ENCODE measurements at regions not wholly inside any gene's neighbourhood (a gene's known extent, or its start where the extent isn't known, plus 50 kb on each side); places are given as distances from the start of the nearest gene placed in this dataset.
"Not testable (repeated sequence)": the region's sequence is repeated elsewhere in the genome, so short reads cannot be mapped to it uniquely, and the experiment has no call there.

DNA sequence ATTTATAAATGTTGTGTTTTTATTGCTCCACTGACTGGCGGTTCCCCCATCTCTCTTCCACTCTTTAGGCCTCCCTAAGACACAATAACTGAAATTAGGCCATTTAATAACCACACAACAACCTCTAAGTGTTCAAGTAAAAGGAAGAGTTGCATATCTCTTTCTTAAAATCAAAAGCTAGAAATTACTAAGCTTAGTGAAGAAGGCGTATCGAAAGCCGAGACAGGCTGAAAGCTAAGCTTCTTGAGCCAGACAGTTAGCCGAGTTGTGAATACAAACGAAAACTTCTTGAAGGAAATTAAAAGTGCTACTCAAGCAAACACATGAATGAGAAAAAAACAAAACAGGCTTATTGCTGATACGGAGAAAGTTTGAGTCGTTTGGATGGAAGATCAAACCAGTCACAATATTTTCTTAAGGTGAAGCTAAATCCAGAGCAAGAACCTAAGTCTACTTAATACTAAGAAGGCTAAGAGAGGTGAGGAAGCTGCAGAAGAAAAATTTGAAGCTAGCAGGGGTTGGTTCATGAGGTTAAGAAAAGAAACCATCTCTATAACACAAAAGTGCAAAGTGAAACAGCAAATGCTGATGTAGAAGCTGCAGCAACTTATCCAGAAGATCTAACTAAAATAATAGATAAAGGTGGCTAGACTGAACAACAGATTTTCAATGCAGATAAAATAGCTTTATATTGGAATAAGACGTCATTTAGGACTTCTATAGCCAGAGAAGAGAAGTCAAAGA, 194.0 kb upstream of the TTC29 start:
- in situ Hi-C loops (cut with HindIII; ENCODE audit: low sequenced_read_pairs), result no loop called here

DNA sequence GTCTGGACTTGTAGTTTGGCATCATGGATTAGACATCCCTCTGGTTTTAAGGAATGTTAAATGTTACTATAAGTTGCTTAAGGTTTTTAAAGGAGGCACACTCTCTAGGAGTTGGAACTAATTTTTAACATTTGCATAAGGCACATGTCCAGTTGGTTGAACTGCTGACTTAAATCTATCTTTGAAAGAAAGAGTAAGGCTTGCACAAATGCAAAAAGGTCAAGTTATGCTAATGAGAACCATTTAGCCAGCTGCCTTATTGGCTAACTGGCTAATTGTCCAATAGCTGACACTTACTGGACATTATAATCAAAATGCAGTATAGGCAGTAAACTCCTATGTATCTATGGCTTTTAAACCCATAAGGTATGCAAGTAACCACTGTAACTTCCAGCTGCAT, 206.1 kb upstream of the TTC29 start:
- in situ Hi-C loops (cut with HindIII; ENCODE audit: low sequenced_read_pairs), result no loop called here

DNA sequence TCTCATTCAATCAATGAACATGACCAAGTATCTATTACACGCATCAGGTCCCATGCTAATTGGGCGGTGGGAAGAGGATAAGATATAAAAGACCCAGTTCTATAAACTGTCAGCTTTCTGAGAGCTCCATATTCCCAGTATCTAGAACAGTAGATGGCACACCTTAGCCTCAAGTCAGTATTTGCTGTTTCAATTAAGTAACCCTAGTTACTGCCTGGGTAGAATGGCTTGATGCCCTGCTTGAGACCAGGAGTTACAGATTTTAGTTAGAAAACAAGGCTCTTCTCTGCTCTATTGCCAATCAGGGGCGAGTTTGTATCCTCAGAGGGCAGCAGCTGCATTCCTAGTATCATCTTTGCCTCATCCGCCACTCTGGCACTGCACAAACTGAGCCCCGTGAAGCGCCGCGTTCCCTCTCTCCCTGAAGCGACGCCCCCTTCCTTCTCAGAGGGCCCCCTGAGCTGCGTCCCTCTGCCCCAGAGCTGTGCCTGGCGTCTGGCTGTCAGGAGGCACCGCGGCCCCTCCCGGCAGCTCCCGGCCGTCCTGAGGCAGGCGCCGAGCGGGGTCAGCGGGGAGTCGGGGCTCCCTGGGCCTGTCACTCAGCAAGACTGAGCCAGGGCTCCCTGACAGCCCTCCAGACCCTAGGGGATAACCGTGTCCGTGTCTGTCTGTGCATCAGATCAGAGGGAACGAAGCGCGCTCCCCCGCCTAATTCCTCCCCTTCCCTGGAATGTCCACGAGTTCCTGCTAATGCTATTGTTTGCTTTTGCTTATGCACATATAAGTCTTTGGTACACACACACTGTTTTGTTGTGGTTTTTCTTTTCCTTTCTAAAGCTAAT, 212.4 kb upstream of the TTC29 start:
- in situ Hi-C loops (cut with HindIII; ENCODE audit: low sequenced_read_pairs), result no loop called here

DNA sequence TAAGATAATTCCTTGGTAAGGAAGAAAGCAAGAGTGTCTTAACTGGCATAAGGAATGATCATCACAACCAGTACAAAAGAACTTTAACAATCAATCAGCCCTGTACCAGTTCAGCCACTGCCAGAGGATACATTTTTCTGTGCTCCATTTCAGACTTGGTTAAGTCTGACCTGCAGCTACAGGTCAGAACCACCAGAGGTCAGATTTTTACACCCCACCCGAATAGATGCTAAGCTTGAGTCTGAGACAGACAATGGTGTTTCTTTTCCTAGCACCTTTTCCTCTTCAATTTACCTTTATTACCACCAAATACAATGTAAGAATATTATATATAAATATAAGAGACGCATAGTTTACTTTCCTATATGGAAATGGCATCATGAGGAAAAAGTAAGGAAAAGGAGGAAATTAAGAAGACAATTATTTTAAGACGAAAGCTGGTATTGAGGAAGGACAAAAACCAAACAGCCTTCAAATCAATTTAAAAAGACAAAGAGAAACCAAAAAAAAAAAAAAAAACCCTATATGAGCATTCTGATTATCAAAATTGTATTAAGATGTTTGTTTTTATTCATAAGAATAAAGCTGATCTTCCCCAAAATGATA, 215.3 kb upstream of the TTC29 start:
- in situ Hi-C loops (cut with HindIII; ENCODE audit: low sequenced_read_pairs), result no loop called here

DNA sequence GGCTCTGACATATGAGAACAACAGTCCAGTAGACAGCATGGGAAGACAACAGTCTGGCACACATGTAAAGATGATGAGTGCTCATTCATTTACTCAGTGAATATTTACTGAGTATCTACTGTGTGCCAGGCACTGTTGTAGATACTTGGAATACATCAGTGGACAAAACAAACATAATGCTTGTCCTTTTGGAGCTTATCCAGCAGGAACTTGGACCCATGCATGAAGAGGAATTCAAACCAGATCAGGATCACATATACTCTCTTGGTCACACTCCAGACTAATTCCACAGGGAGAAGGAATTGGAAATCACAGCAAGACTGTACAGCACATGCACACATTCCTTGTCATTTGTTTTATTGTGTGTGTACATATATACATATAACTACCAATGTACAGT, 217.6 kb upstream of the TTC29 start:
- in situ Hi-C loops (cut with HindIII; ENCODE audit: low sequenced_read_pairs), result no loop called here

DNA sequence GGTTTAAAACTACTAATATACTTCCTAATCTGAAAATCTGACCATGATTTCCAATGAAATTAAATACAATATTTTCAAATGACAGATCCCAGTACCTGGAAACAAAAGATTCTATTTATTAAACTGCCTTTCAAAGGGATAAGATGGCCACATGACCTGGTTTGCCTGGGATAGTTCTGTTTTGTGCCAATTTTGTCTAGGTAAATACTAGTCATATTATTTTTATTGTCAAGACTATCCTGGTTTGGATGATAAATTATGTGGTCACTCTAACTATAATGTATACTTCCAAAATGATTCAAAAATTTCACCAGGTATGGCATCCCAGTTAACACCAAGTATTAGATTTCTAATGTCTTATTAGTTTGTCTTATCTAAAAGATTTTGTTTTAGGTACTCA, 222.5 kb upstream of the TTC29 start:
- in situ Hi-C loops (cut with HindIII; ENCODE audit: low sequenced_read_pairs), result not testable (repeated sequence)

DNA sequence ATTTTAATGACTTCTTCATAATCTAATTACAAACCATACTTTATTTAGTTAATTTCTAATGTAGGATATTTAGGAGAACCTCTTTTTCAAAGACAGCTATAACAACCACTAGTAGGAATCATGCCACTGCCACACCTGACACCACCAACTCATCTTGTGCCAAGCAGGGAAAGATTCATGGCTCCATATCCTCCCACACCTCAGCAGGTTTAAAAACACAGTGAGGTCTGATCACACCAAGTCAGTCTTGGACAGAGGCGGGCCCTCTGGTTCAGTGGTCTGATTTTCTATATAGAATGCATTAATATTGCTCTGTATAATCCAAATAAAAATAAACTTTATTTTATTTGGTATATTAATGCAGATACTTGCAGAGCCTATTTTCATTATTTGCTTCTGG, 227.7 kb upstream of the TTC29 start:
- in situ Hi-C loops (cut with HindIII; ENCODE audit: low sequenced_read_pairs), result no loop called here

DNA sequence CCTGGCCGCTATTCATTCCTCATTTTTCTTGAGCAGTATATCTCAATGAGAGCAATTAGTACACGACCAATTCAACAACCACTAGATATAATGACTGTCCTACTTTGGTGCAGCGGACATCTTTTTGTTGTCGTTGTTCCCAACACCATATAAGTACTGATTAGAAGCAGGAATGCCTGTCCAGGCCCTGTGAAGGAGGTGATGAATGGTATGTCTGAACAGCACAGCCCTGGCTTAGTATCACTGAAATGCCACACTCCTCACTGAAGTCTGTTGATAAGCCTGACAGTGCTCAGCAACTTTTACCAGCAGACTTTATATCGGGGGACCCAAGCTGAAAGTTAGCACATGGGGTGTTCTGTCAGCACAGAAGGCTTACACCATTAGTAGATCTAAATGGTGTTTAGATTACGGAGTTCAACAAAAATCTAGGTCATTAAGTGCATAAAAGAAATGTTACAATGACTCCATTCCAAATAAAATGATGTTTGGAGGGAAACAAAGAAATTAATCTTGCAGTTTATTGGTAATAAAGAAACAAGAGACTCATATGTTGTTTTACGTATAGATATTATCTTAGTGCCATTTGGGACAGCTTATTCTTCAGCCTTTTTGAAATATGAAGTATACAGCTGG, 228.3 kb upstream of the TTC29 start:
- in situ Hi-C loops (cut with HindIII; ENCODE audit: low sequenced_read_pairs), result no loop called here

DNA sequence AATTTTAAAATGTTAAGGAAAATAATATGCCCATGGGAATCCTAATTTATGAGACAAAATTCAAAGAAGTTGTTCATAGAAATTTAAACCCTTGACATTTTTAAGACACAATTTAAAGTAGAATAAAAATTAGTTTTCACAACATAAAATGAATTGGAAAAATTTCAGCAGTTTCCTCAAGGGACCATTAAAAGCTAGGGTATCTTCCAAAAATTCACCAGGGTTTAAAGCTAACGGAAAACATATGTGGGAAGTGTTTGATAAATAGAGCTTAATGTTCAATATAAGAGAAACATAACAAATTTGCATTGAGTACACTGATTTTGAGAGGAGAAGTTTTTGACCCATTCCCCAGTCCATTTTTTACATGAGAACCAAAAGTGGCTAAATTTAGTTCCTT, 228.9 kb upstream of the TTC29 start:
- in situ Hi-C loops (cut with HindIII; ENCODE audit: low sequenced_read_pairs), result no loop called here

DNA sequence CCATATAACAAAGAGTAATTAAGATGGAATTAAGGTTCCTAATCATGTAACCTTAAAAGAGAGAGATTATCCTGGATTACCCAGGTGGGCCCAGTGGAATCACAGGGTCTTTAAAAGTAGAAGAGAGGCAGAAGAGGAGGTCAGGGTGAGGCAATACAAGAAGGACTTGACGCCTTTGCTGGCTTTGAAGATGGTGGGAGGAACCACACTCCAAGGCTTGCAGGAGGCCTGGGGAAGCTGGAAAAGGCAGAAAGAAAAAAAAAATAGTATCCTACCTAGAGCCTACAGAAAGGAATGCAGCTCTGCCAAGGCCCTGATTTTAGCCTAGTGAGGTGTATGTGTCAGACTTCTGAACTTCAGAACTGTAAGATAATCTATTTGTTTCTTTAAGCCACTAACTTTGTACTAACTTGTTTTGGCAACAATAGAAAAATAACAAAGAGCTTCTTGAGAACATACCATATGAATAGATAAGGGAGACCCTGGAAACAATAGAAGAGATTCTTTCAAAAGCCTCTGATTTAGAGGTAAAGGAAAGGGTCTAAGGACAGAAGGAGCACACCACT, 229.9 kb upstream of the TTC29 start:
- in situ Hi-C loops (cut with HindIII; ENCODE audit: low sequenced_read_pairs), result no loop called here

DNA sequence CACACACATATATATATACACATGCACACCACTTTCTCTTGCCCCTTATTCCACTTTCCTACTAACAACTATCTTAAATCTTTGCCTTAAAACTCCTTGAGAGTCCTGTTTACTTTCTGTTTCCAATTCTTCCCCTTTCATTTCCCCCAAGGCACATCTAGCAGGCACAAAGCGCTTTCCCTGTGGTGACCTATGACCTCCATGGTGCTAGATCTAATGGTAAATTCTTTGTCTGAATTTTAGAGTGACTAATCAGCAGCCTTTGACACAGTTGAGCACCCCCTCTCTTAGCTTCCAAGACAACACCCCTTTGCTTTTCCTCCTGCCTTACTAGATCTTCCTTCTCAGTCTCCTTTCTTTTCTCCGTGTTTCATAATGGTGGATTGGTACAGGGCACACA, 236.4 kb upstream of the TTC29 start:
- in situ Hi-C loops (cut with HindIII; ENCODE audit: low sequenced_read_pairs), result no loop called here

DNA sequence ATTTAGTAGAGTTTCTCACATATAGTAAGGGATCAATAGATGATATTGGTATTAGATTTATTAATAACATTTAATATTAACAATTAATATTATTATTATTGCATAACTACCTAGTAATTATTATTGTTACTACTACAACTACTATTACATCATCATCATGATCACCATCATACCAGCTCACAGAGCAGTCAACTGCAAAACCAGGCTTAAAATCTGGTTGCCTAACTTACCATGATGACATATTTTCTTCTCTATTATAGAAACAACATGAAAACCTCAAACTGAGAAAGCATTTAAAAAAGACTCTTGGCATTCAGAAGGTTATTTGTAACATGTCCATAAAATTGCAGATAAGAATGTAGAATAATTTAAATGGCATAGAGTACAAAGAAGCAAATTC, 247.0 kb upstream of the TTC29 start:
- in situ Hi-C loops (cut with HindIII; ENCODE audit: low sequenced_read_pairs), result no loop called here

DNA sequence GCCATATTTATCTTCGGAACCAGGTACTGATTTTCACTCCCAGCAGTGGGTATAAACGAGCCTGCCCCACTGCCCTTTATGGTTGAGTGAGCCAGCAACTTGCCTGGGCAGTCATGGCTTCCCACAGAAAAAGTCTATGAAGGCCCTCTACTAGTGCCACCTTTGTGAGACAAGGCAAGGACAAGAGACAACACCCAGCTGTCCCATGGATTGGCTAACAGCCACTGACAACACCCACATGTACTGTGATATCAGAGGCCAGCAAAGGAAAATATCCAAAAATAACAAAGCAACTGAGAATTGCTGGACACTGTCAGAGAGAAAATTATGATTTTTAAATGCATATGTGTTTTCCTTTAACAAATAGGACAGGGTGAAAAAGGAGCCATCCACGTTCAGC, 248.4 kb upstream of the TTC29 start:
- in situ Hi-C loops (cut with HindIII; ENCODE audit: low sequenced_read_pairs), result no loop called here

DNA sequence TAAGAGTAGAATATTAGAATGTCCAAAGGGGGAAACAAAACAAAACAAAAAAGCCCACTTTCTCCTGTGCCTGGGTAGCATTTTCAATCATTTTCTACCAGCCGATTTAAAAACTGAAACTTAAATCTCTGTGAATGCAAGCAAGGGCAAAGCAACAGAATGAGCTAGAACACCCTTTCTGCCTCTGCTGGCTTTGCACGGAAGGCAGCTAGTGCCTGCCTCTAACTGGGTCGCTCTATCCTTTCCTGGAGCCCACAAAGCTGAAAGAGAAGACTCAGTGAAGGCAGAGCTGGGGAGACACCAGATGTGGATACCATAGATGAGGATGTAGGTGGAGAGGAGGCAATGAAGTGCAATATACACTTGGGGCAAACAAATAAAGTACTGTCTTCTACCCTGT, 248.9 kb upstream of the TTC29 start:
- in situ Hi-C loops (cut with HindIII; ENCODE audit: low sequenced_read_pairs), result no loop called here

DNA sequence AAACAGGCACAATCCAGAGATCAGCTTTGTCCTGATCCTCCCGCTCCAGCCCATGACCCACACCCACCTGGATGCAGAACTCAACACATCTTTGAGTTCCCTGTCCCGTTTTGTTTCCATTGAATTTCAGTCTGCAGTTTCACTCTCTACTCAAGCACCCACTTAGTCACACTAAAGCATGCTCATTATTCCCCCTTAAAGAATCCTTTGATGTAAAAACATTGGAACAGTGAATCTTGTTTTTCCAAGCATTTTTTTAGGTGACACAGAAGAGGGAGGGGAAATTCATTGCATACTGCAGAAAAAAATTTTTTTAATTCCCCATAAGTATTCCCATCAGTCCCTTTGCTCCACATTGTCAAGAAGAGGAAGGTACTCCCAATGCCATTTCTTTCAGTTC, 249.7 kb upstream of the TTC29 start:
- in situ Hi-C loops (cut with HindIII; ENCODE audit: low sequenced_read_pairs), result no loop called here

DNA sequence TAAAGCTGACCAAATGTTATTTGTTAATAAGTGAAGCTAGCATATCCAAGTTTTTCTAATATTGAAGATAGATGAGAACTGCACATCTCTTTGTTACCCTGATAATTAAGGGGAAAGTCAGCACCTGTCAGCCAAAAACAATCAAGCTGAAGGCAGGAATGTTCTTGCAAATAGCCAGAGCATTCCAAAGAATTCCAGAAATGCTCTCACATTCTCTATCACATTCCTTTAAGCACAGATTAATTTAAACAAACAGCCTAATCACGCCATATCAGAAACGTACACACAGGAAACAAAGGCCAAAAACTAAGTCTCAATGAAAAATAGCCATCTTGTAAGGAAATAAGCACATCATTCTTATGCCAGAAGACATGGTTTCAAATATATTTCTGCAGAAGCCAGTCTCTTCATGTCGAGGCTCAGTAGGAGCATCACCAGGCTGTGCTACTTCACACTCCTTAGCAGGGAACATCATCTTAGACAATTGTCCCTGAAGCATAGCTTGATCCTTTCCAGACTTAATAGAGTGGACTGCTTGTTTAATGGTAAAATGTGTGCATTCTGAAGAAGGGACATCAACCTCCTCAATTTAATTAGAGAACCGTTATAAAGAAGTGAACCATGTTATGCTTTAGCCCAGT, 252.9 kb upstream of the TTC29 start:
- in situ Hi-C loops (cut with HindIII; ENCODE audit: low sequenced_read_pairs), result no loop called here

DNA sequence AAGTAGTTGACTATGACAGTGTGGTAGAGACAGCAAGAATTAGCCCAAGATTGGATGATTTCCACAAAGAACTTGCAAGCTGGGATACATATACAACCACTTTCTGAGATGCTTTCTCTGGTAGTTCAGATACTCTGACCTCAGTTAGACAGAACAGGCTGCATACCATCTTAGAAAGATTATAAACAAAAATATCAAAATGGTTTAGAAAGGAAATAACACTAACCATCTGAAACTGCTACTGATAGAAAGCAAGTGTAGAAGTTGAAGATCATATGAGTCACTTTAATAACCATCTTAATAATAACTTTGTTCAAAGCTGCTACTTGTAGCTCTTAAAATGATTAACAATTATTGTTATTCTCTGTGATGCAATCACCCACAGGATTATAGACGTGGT, 255.4 kb upstream of the TTC29 start:
- in situ Hi-C loops (cut with HindIII; ENCODE audit: low sequenced_read_pairs), result no loop called here

DNA sequence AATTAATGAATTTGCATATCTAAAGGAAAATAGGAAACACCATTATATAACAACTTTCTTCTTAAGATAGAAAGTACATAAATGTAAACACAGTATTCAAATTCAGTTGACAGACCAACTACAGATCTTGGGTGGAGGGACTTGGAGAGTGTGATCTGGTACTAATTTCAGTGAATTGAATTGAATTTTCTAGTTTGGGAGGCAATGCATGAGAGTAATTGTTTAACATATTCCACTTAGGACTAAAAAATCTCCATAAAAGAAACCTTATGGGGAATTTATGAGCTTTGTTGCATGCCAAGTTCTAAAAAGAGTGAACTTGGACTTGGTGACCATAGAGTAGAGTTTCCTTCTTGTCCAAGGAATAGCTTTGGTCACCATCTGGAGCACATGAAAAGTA, 261.1 kb upstream of the TTC29 start:
- in situ Hi-C loops (cut with HindIII; ENCODE audit: low sequenced_read_pairs), result no loop called here

DNA sequence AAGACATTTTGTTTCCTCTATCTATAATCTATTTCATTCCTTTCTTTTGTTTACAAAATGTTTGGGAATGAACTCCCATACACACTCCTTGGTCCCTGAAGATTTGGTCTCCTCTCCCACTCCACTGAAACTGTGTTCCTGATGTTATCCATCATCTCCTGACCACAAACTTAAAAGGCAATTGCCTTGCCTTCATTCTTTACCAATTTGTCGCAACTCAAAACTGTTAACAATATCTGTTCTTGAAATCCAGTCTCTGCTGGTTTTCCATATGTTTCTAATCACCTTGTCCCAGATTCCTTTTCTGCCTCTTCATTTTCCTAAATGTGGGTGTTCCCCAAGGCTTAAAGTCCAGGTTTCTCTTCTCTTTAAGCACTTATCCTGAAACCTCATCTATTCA, 262.2 kb upstream of the TTC29 start:
- in situ Hi-C loops (cut with HindIII; ENCODE audit: low sequenced_read_pairs), result no loop called here

DNA sequence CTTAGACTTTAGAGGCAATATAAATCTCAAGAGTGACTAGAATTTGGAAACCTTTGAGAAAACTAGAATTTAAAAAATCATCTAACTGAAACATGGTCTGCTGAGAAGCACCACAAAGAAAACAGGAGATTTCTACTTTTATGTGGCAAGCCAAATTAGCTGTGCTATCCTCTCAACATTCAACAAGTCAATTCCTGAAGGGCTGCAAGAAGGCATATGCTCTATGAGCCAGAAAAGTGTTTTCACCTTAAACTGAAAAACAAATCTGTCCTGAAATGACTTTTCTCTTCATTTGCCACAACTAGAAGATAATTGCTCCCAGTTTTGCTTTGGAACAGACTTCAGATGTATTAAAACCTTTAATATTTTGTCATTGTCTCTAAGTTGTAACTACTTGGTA, 263.2 kb upstream of the EDNRA start:
- in situ Hi-C loops (cut with HindIII; ENCODE audit: low sequenced_read_pairs), result no loop called here

DNA sequence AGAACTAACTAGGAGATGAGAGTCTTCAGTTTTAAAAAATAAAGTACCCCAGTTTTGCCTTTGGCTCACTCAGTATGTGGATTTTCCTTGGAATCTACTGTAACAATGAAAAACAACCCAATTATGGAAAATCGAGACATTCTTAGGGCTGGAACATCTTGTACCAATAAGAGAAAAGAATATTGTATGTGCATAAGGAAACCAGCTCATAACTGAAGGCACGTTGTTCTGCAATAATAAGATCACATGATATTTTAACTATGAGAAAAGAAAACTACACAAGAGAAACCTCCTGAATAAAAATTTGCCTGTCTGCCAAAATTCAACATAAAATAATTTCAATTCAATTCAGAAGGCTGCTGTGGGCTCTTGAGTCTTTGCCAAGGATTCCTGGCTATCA, 261.8 kb upstream of the EDNRA start:
- in situ Hi-C loops (cut with HindIII; ENCODE audit: low sequenced_read_pairs), result no loop called here

All from endothelial cell of hepatic sinusoid (primary cell).